Upper lobe of right lung (tissue), 1 donor: ENCODE measurements at regions not wholly inside any gene's neighbourhood (a gene's known extent, or its start where the extent isn't known, plus 50 kb on each side); places are given as distances from the start of the nearest gene placed in this dataset.

Experiments used
- ATAC-seq: fragments of 200-7000 bp; cut with Tn5 transposase; one replicate; pipeline ENCODE4 v1.9.1; 2020; ENCODE audit warnings: mild to moderate bottlenecking, moderate library complexity
- DNase-seq: peaks from one replicate; pipeline ENCODE4 v3.0.0-alpha.2; 2020
- H3K27ac ChIP-seq: fragments of 200-600 bp; one replicate; pipeline ENCODE4 v1.8.0; 2022
- H3K27me3 ChIP-seq: fragments of 200-600 bp; one replicate; pipeline ENCODE4 v1.8.0; 2022; ENCODE audit warnings: mild to moderate bottlenecking
- H3K36me3 ChIP-seq: fragments of 200-600 bp; one replicate; pipeline ENCODE4 v1.8.0; 2022
- H3K4me1 ChIP-seq: fragments of 200-600 bp; one replicate; pipeline ENCODE4 v1.8.0; 2022
- H3K4me3 ChIP-seq: fragments of 200-600 bp; one replicate; pipeline ENCODE4 v1.8.0; 2022; ENCODE audit warnings: mild to moderate bottlenecking
- H3K9me3 ChIP-seq: fragments of 200-600 bp; one replicate; pipeline ENCODE4 v1.8.0; 2022
- intact Hi-C: fragments of 100-400 bp; cut with DNase I; formaldehyde crosslinking; loops from one replicate; pipeline ENCODE4 v1.11.0; 2022
- TF ChIP-seq, protein P1 (sequence below): fragments of 200-600 bp; IDR thresholded peaks from one replicate; pipeline ENCODE4 v1.8.0; 2022; ENCODE audit warnings: antibody characterized with exemption
- donor health status: DM: no; HTN: yes; CAD: no; lungs with severe emphysema.

- DNase-seq: no peak
- TF ChIP-seq, protein P1, sequence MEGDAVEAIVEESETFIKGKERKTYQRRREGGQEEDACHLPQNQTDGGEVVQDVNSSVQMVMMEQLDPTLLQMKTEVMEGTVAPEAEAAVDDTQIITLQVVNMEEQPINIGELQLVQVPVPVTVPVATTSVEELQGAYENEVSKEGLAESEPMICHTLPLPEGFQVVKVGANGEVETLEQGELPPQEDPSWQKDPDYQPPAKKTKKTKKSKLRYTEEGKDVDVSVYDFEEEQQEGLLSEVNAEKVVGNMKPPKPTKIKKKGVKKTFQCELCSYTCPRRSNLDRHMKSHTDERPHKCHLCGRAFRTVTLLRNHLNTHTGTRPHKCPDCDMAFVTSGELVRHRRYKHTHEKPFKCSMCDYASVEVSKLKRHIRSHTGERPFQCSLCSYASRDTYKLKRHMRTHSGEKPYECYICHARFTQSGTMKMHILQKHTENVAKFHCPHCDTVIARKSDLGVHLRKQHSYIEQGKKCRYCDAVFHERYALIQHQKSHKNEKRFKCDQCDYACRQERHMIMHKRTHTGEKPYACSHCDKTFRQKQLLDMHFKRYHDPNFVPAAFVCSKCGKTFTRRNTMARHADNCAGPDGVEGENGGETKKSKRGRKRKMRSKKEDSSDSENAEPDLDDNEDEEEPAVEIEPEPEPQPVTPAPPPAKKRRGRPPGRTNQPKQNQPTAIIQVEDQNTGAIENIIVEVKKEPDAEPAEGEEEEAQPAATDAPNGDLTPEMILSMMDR: no peak
- H3K27me3 ChIP-seq: no peaks in the 10 kb centered on the region
- no peak for ATAC-seq
- intact Hi-C loops: no loop called here
- no peak overlapping the region for H3K4me3 ChIP-seq
- no peak overlapping the region for H3K27ac ChIP-seq
- no peaks in the 10 kb centered on the region for H3K36me3 ChIP-seq
- no peaks in the 10 kb centered on the region for H3K9me3 ChIP-seq
- no peaks in the 10 kb centered on the region for H3K4me1 ChIP-seq
Observed at GRCh38 chr14:55897031-55897430, 221.2 kb upstream of the PELI2 start.

- Histone ChIP-seq H3K9me3 (no peaks in the 10 kb centered on the region), H3K27ac (no peak overlapping the region), H3K36me3 (no peaks in the 10 kb centered on the region), H3K4me1 (no peaks in the 10 kb centered on the region), H3K27me3 (no peaks in the 10 kb centered on the region), H3K4me3 (no peak overlapping the region)
- intact Hi-C loops: no loop called here
- DNase-seq (no peak), ATAC-seq (peak; percentile 49)
- TF ChIP-seq, protein P1: no peak
Observed at GRCh38 chr14:55898938-55899337, 219.3 kb upstream of the PELI2 start.

DNA sequence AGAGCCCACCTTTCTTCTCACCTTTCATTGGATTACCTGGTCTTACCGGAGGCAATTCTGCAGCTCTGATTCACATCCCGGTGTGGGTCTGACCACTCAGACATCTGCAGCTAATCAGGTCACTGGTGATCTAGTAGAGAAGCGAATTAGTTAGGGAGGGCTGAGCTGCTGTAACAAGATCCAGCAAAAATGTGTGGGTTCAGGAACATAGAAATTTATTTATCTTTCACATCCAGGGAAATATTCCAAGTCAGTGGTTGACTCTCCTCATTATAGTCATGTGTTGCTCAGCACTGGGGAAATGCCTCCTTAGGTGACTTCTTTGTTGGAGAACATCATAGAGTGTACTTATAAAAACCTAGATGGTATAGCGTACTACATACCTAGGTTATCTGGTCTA is 218.7 kb upstream of the PELI2 start:
- no peak overlapping the region for H3K27ac ChIP-seq
- H3K27me3 ChIP-seq: no peaks in the 10 kb centered on the region
- H3K4me1 ChIP-seq: no peaks in the 10 kb centered on the region
- no peak overlapping the region for H3K4me3 ChIP-seq
- ATAC-seq: no peak
- TF ChIP-seq, protein P1: no peak
- H3K9me3 ChIP-seq: no peaks in the 10 kb centered on the region
- H3K36me3 ChIP-seq: no peaks in the 10 kb centered on the region
- DNase-seq: no peak
- intact Hi-C loops: no loop called here

GRCh38 chr14:55900749-55901148 is 217.5 kb upstream of the PELI2 start:
- no peaks in the 10 kb centered on the region for H3K36me3 ChIP-seq
- intact Hi-C loops: no loop called here
- DNase-seq (no peak), ATAC-seq (no peak)
- TF ChIP-seq, protein P1: no peak
- no peaks in the 10 kb centered on the region for H3K9me3 ChIP-seq
- no peaks in the 10 kb centered on the region for H3K4me1 ChIP-seq
- no peak overlapping the region for H3K27ac ChIP-seq
- H3K4me3 ChIP-seq: no peak overlapping the region
- no peaks in the 10 kb centered on the region for H3K27me3 ChIP-seq

DNA sequence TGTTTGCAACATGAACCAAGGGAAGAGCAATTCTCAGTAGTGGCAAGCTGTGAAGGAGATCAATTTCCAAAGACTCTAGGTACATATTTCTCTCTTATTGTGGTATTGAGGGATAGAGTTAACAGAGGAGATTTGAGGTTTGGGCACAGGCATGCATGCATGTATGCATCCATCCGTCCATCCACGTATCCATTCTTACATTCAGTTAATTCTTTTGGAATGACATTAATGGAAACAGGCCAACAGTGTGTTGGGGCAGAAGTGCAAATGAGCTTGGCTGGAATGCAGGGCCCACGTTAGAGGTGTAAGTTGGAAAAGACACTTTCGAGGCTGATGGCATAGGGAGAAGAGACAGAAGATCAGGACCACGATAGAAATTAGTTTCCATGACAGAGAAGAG is 216.9 kb upstream of the PELI2 start:
- no peaks in the 10 kb centered on the region for H3K27me3 ChIP-seq
- no peak for DNase-seq
- no peaks in the 10 kb centered on the region for H3K4me1 ChIP-seq
- no peak for ATAC-seq
- intact Hi-C loops: no loop called here
- H3K27ac ChIP-seq: no peak overlapping the region
- no peaks in the 10 kb centered on the region for H3K36me3 ChIP-seq
- no peak overlapping the region for H3K4me3 ChIP-seq
- no peaks in the 10 kb centered on the region for H3K9me3 ChIP-seq
- TF ChIP-seq, protein P1: no peak

DNA sequence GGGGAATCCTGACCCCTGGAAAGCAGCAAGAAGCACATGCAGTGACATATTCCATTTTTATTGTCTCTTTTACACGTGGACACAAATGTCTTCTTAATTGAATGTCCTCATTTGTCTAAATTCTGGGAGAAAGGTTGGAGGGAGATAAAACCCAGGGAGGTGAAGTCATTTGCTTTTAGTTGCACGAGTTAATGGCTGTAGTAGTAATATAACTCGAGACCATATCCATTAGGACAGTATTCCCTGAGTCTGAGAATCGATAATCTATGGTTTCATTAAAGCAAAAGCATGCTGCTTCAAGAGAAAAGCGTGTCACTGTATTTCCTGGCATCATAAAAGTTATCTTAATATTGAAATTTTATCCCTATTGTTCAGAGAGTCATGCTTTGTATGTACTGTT is 216.0 kb upstream of the PELI2 start:
- no peaks in the 10 kb centered on the region for H3K9me3 ChIP-seq

More for the DNA sequence above, 216.0 kb upstream of the PELI2 start:
- intact Hi-C loops: no loop called here
- Histone ChIP-seq H3K27me3 (no peaks in the 10 kb centered on the region), H3K4me3 (no peak overlapping the region), H3K4me1 (no peaks in the 10 kb centered on the region), H3K27ac (no peak overlapping the region), H3K36me3 (no peaks in the 10 kb centered on the region)
- ATAC-seq (no peak), DNase-seq (no peak)
- TF ChIP-seq, protein P1: no peak
